GM12864 (cell line): ENCODE measurements at regions not wholly inside any gene's neighbourhood (a gene's known extent, or its start where the extent isn't known, plus 50 kb on each side); places are given as distances from the start of the nearest gene placed in this dataset.

Experiments
- DNase-seq: peaks from one replicate; pipeline ENCODE4 v3.0.0-alpha.2; 2011; ENCODE audit warnings: low read depth
- H3K4me3 ChIP-seq: 2 replicates; pipeline ENCODE4 v1.5.1; 2011; ENCODE audit warnings: mild to moderate bottlenecking, low read depth, low read length, control low read depth
- TF ChIP-seq, protein P1 (sequence below): IDR thresholded peaks from 2 replicates; pipeline ENCODE4 v1.5.1; 2011; ENCODE audit warnings: low read depth, mild to moderate bottlenecking, moderate library complexity, low read length, control low read depth, inconsistent platforms; ENCODE audit errors: missing control alignments

DNA sequence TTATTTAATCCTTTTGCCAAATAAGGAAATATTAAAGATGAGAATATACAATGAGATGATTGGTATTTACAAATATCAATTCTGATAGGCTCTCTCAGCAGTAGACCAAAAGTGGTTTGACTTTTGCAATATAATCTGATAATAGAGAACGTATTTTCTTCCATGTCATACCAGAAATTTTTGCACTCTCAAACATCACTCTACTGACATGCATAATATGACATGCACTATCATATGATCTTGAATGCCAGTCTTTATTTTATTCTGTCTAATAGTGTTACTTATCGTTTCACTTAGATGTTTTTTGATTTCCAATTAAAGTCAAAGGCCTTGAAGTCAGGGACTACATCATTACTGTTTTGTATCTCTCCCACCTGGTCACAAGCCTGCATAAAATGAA is 259.2 kb downstream of the PCDH7 start:
- TF ChIP-seq, protein P1, sequence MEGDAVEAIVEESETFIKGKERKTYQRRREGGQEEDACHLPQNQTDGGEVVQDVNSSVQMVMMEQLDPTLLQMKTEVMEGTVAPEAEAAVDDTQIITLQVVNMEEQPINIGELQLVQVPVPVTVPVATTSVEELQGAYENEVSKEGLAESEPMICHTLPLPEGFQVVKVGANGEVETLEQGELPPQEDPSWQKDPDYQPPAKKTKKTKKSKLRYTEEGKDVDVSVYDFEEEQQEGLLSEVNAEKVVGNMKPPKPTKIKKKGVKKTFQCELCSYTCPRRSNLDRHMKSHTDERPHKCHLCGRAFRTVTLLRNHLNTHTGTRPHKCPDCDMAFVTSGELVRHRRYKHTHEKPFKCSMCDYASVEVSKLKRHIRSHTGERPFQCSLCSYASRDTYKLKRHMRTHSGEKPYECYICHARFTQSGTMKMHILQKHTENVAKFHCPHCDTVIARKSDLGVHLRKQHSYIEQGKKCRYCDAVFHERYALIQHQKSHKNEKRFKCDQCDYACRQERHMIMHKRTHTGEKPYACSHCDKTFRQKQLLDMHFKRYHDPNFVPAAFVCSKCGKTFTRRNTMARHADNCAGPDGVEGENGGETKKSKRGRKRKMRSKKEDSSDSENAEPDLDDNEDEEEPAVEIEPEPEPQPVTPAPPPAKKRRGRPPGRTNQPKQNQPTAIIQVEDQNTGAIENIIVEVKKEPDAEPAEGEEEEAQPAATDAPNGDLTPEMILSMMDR = no peak
- no peak for DNase-seq
- no peak overlapping the region for H3K4me3 ChIP-seq

- DNase-seq = no peak
- TF ChIP-seq, protein P1 = no peak
- H3K4me3 ChIP-seq = no peak overlapping the region
Measured at GRCh38 chr4:30989508-30989907, 269.3 kb downstream of the PCDH7 start.

DNA sequence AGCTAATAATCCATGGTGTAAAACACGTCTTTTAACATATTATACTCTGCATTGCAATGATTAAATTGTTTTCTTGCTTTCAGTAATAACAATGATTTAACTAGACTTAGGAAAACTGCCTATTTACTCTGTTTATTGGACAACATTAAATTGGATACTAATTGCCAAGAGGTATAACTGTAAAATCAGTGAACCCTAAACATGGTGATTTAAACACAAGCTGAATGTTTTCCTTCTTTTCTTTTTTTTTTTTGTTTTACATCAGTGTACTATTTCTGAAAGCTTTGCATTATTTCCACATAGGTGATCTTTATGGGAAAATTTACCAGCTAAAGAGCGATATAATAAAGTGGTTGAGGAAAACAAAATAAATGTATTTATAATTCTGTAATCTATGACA is 276.7 kb downstream of the PCDH7 start:
- TF ChIP-seq, protein P1 = no peak
- DNase-seq = no peak
- no peak overlapping the region for H3K4me3 ChIP-seq

GRCh38 chr4:31005037-31005436 is 284.9 kb downstream of the PCDH7 start:
- TF ChIP-seq, protein P1 = no peak
- no peak overlapping the region for H3K4me3 ChIP-seq
- no peak for DNase-seq

DNA sequence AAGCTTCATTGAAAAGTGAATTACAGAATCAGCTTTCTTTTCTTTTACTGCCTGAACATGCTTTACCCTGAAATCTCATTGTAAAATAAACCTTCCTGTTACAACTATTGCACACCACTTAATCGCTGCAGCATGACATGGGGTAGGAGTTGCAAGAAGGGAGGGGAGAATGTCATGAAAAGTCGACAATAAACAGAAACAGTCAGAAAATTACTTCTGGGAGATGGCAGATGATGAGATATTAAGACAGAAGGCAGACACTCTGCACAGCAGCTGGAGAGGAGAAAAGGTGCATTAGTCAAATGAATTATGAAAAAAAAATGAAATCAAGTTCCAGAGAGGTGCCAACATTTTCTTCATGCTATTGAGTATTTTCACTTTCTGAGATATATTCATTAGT is 287.7 kb downstream of the PCDH7 start:
- TF ChIP-seq, protein P1 = no peak
- no peak overlapping the region for H3K4me3 ChIP-seq
- no peak for DNase-seq

DNA sequence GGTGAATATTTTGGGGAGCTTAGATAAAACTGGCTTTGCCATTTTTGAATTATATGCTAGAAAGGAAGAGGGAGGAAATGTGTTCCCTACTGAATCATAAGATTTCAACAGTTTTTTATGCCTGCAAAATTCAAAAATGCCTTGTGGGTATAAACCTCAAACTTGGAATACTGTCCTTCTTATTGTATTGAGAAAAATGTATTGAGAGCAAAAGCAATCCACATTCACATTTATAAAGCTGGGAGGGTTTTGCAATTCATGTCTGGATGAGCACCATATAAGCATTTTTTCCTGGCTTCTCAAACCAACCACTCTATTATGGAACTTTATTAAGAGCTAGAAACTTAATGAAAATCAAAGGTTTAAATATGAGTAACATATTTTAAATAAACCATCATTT is 289.8 kb downstream of the PCDH7 start:
- TF ChIP-seq, protein P1 = no peak
- DNase-seq = no peak

DNA sequence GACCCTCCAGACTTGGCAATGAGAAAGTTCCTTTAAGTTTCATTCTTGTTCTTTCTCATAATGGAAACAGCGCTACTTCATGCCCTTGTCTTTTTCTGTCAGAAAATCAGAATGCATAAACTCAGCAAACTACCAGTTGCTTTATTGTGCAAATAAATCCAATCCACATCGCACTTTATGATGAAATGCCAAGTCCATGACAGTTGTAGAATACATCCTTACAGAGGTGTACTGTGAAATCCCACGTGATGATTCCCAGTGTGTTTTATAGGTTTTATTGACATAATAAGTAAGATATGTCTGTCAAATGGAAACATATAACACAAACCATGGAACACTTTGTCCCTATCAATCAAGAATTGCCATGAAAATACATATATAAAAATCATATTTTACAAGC is 295.0 kb downstream of the PCDH7 start:
- TF ChIP-seq, protein P1 = no peak
- DNase-seq = no peak
- H3K4me3 ChIP-seq = no peak overlapping the region

More for the DNA sequence above, 289.8 kb downstream of the PCDH7 start:
- H3K4me3 ChIP-seq = no peak overlapping the region
